ENCODE measurements at regions not wholly inside any gene's neighbourhood (a gene's known extent, or its start where the extent isn't known, plus 50 kb on each side); places are given as distances from the start of the nearest gene placed in this dataset.
"Not testable (repeated sequence)": the region's sequence is repeated elsewhere in the genome, so short reads cannot be mapped to it uniquely, and the experiment has no call there.

- H3K9me3 ChIP-seq (ENCODE audit: control insufficient read depth in 4 of 4, insufficient read depth in 3 of 4, low read length in 3 of 4); H3K9ac ChIP-seq (ENCODE audit: insufficient read depth in 1 of 2, low read length in 2 of 2); H3K4me3 ChIP-seq; H3K36me3 ChIP-seq (ENCODE audit: control insufficient read depth in 4 of 4, insufficient read depth in 4 of 4, low read length in 4 of 4); H3K27me3 ChIP-seq (ENCODE audit: control insufficient read depth in 3 of 3, insufficient read depth in 3 of 3, low read length in 2 of 3); ATAC-seq (ENCODE audit: insufficient read depth, low FRiP score): not testable (repeated sequence)
- peak overlapping the region; percentile 1 to 67 for H3K27ac ChIP-seq (ENCODE audit: low read depth in 1 of 2, low read length in 1 of 2)
- WGBS, 2 donors, result 8 to 29% methylated on average over 5 of the region's 5 CpGs
- DNase-seq, result peak in 2 of 3 donors; percentile 79 to 81
- H3K4me1 ChIP-seq (ENCODE audit: control insufficient read depth in 5 of 5, insufficient read depth in 5 of 5, low read length in 5 of 5), result peaks cover 0 to 30% (median 0%) of the 10 kb centered on the region in 5 donors
Observed at GRCh38 chr1:148336121-148336918, 146.8 kb downstream of the PPIAL4G start.

- peaks cover 0 to 30% (median 0%) of the 10 kb centered on the region in 5 donors for H3K4me1 ChIP-seq (ENCODE audit: control insufficient read depth in 5 of 5, insufficient read depth in 5 of 5, low read length in 5 of 5)
- no peak for TF ChIP-seq CTCF (IDR thresholded peaks at IDR 0.05; ENCODE audit: control extremely low read depth, extremely low read depth)
- 0 to 1% methylated on average over 33 of the region's 33 CpGs for WGBS, 2 donors
- no peaks in the 10 kb centered on the region for H3K36me3 ChIP-seq (ENCODE audit: control insufficient read depth in 4 of 4, insufficient read depth in 4 of 4, low read length in 4 of 4)
- peak overlapping the region; percentile 43 to 97 for H3K27ac ChIP-seq (ENCODE audit: low read depth in 1 of 2, low read length in 1 of 2)
- H3K4me3 ChIP-seq, result peak overlapping the region; percentile 56
- peak; percentile 90 to 94 (median 92) for DNase-seq
- peaks cover 0 to 8% (median 0%) of the 10 kb centered on the region in 3 donors for H3K27me3 ChIP-seq (ENCODE audit: control insufficient read depth in 3 of 3, insufficient read depth in 3 of 3, low read length in 2 of 3)
- no peaks in the 10 kb centered on the region for H3K9me3 ChIP-seq (ENCODE audit: control insufficient read depth in 4 of 4, insufficient read depth in 3 of 4, low read length in 3 of 4)
- ATAC-seq (ENCODE audit: insufficient read depth, low FRiP score), result peak; percentile 91
- peak overlapping the region; percentile 83 to 90 for H3K9ac ChIP-seq (ENCODE audit: insufficient read depth in 1 of 2, low read length in 2 of 2)
Observed at GRCh38 chr1:148334339-148335130, 148.6 kb downstream of the PPIAL4G start.

GRCh38 chr1:148333875-148334338 lies 149.2 kb downstream of the PPIAL4G start:
- 13 to 19% methylated on average over 18 of the region's 18 CpGs for WGBS, 2 donors

More at GRCh38 chr1:148333875-148334338, 149.2 kb downstream of the PPIAL4G start:
- H3K4me1 ChIP-seq (ENCODE audit: control insufficient read depth in 5 of 5, insufficient read depth in 5 of 5, low read length in 5 of 5), result peaks cover 0 to 30% (median 0%) of the 10 kb centered on the region in 5 donors
- no peak for ATAC-seq (ENCODE audit: insufficient read depth, low FRiP score)
- H3K36me3 ChIP-seq (ENCODE audit: control insufficient read depth in 4 of 4, insufficient read depth in 4 of 4, low read length in 4 of 4), result no peaks in the 10 kb centered on the region
- peak in 1 of 3 donors; percentile 11 for DNase-seq
- peak overlapping the region in 1 of 2 donors; percentile 83 for H3K9ac ChIP-seq (ENCODE audit: insufficient read depth in 1 of 2, low read length in 2 of 2)
- TF ChIP-seq CTCF (IDR thresholded peaks at IDR 0.05; ENCODE audit: control extremely low read depth, extremely low read depth), result no peak
- H3K27ac ChIP-seq (ENCODE audit: low read depth in 1 of 2, low read length in 1 of 2), result peak overlapping the region in 1 of 2 donors; percentile 97
- peaks cover 0 to 3% (median 0%) of the 10 kb centered on the region in 4 donors for H3K9me3 ChIP-seq (ENCODE audit: control insufficient read depth in 4 of 4, insufficient read depth in 3 of 4, low read length in 3 of 4)
- H3K4me3 ChIP-seq, result peak overlapping the region; percentile 56
- peaks cover 0 to 13% (median 1%) of the 10 kb centered on the region in 3 donors for H3K27me3 ChIP-seq (ENCODE audit: control insufficient read depth in 3 of 3, insufficient read depth in 3 of 3, low read length in 2 of 3)

Data from lung (tissue), 11 donors.